ENCODE measurements at regions not wholly inside any gene's neighbourhood (a gene's known extent, or its start where the extent isn't known, plus 50 kb on each side); places are given as distances from the start of the nearest gene placed in this dataset.

GRCh38 chr12:131379738-131380137, 331.2 kb upstream of the SFSWAP start:
- TF ChIP-seq CTCF (IDR thresholded peaks at IDR 0.05) (no peak), POLR2A (IDR thresholded peaks at IDR 0.05) (no peak)

All from uterus (tissue), 2 donors.